NCI-H748 (cell line): ENCODE measurements at regions not wholly inside any gene's neighbourhood (a gene's known extent, or its start where the extent isn't known, plus 50 kb on each side); places are given as distances from the start of the nearest gene placed in this dataset.

Source experiments
- DNase-seq: peaks from one replicate; lab custom pipeline; 2025; ENCODE audit not compliant: unreplicated experiment; lab: John Stamatoyannopoulos, UW

DNA sequence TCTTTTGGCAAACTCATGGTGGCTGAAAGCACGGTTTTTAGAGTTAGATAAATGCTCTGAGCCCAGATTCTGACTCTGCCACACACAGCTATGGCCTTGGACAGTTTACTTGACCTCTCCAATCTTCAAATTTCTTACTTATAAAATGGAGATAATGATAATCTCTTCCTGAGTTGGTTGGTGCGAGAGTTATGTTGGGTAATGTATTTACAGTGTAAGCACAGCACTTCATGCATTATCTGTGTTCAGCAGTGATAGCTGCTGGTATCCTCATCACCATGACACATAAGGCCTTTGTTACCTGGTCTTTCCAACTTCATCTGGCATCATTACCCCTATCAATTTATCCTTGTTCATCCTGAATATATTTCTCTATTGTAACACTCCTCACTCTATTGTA lies 178.8 kb upstream of the ELL2 start:
- DNase-seq = no peak

GRCh38 chr5:96140084-96140483 lies 178.4 kb upstream of the ELL2 start:
- no peak for DNase-seq

DNA sequence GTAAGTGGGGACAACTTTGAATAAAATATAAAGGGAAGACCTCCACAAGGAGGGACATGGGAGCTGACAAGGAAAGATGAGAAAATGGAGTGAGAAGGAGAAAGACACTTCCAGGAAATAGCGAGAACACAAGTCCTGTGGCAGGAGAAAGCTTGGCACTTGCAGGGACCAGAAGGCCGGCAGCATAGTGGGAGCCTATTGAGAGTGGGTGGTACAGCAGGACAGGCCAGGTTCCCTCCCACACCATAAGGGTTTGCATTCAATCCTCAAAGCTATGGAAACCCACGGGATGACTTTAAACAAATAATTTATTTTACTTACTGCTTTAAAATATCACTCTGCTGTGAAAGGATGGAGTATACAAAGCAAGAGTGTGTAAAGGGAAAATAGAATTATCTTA lies 173.2 kb upstream of the ELL2 start:
- DNase-seq = no peak

DNA sequence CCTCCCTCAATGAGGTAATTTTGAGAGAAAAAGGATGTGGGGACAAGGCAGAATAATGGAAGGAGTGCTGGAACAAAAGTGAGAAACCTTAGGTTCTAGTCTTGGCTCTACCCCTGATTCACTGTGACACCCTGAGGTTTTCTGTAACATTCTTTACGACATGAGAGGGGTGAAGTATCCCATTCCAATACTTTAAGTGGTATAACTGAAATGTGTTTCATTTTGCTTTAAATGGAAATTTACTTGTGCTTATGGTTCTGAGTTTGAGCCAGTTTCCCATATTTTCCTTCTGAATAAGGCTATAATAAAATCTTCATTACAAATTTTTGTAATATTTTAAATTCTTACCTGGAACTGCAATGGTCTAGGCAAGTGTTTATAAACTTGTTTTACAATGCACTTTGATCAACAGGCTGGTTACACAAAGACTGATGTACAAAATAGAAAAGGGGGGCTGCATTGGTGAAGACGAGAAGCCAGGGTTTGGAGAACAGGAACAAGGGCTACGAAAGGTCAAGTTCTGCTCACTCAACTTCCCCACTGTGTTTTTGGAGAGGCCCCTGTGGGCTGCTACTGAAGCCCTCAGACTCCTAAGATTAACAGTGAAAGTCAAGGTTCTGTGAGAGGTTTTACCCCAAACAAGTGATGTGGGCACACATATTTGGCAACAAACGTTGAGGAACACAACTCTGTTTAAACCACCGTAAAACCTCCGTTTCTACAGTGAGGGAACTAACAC lies 171.9 kb upstream of the ELL2 start:
- no peak for DNase-seq

- DNase-seq = no peak
Observed at GRCh38 chr5:96129276-96129675, 167.6 kb upstream of the ELL2 start.

DNA sequence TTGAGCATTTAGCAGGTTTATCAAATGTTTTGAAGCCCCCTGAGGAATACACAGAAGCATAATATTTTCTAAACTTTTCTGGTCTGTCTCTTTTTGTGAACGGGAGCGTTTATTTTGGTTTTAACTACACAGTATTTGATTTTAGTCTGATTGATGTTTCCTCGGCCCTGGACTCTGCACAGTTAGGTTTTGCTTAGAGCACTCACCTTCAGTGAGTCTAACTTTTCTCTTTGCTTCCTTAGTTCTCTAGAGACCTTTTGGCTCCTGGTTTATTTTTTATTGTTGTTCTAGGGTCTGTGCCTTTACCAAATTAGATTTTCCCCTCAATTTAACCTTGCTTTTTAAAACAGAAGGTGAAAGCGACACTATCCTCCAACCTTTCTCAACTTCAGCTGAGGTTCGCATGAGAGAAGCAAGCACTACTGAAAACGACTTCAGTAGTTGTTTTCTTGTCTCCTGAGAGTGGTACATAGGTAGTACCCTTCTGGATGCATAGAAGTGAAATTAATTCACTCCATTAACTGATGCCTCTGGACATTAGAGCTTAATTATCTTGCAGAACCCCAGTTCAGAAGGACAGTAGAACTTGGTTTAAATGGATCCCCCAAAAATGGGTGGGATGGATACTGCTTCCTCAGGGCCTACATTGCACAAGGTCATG lies 166.7 kb upstream of the ELL2 start:
- DNase-seq = no peak

DNA sequence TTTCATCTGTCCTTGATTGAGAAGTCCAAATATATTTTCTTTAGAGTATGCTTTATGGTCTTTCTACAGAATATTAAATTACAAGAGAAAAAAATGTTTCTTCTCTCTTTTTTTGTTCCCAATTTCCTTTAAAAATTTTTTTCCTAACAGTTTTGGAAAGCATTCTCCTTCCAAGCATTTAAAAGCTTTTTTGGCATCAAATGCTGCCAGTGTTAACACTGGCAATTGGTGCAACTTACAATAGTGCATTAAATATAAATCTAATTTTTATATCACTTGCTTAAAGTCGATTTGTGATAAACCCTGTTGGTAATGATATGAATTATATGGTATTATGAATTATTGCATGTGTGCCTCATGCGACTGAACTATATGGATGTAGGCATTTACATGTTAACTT lies 165.9 kb upstream of the ELL2 start:
- no peak for DNase-seq

DNA sequence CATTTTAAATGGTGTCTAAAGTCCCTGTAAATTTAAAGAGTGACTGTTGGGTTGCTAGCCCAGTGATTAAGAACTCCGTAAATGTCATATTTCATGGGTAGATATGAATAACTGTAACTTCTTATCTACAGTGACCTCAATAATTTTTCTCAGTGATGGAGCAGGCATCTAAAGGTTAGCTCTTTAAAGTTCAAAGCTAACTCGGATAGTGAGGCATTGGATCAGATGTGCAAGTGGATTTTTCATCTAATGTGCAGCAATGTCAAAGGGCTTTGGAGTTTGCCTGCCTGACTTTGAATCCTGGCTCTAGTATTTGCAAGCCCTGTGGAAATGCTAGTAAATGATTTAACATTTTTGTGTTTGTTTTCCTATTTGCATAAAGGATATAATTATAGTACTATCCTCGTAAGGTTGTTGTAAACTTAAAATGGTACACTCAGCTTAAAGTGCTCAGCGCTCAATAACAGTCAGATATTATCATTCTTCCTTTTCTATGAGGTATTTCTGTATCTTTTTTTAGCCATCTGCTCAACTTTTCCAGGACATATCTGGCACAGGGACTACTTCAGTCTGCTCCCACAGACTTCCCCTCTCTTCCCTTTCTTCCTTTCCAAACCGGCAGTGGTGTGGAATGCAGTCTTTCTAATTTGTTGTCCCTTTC lies 163.7 kb upstream of the ELL2 start:
- no peak for DNase-seq

DNA sequence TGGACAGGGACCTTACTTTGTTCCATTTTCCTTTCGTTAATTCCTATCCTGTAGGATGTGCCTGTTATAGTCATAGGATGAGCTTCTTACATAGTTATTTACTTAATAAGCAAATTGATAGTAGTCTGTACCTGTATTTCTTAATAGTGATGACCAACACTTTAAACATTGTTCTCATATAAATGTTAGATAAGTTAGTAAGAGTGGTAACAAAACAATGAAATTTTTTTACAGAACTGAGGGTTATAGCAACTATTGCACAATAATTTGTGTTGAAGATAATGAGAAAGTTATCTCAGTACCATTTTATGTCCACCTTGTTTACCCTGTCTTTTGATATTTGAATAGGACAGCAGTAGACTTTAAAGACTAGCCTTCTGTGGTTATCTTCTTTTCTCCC lies 162.9 kb upstream of the ELL2 start:
- no peak for DNase-seq

DNA sequence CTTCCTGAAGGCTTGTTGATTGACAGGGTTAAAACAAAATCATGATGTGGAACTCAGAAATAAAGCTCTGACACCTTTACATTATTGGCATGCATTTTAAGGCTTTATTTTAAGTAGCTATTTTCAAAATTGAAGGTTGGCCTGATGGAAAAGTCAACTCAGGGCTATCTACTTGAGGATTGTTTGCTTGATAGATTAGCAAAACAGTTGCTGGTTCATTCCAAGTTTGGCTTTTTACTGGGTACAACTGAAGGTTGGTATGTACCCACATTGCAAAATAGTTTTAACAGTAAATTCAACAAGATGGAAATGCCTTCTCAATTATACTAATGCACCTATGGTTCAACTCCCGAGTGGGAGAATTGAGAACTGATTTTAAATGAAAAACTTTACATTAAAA lies 161.8 kb upstream of the ELL2 start:
- no peak for DNase-seq

DNA sequence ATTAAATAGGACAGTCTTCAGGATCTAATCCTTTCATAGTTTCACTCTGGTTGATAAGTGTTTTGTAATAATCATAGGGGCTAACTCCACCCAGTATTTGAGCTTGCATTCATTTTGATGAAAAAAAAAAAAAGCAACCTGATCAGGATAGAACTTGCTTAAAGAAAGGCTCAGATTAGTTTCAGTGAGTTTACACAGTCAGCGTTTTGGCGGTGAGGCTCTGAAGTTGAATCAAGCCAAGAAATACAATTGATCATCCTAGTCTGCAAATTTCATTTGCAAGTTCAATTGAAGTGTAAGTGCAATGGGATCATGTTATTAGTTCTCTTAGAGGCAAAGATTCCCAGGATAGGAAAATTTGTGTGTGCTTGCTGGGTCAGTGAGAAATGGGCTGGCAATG lies 159.7 kb upstream of the ELL2 start:
- no peak for DNase-seq

GRCh38 chr5:96120120-96120519 lies 158.5 kb upstream of the ELL2 start:
- DNase-seq = no peak

DNA sequence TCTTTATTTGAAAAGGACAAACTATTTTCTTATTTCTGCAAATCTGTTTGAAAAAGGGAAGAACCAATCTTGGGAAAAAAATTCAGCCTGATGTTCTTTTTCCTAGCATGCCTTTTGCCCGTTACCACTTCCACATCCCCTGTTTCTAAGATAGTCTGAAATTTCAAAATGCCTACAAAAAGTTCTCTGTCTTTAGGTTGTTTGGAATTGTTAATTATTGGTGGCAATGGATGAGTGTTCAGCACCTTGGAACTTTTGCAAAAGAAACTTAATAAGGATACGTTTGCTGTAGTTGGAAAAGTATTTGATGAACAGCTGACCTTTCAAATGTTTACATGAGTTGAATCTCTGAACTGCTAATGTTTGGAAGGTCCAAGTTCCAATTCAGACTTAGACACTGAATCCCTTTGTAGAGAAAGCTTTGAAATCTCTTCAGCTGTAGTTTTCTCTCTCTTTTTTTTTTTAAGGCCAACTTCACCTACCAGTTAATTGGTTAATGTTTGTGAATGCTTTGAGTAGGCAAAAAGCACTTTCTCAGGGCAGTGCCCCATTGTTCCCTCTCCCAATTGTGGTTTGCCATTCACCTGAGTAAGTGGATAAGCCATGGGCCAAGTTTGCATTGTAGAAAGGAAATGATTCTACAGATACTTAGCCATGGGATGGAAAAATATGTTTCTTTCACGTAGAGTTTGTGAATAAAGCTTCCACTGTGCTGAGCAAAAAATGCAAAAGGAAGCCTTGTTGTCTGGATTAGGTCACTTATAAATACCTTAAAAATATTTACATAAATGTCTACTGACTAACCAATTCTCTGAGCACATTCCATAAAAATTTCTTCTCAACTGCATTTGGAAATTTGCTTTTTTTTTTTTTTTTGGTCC lies 156.4 kb upstream of the ELL2 start:
- DNase-seq = no peak

DNA sequence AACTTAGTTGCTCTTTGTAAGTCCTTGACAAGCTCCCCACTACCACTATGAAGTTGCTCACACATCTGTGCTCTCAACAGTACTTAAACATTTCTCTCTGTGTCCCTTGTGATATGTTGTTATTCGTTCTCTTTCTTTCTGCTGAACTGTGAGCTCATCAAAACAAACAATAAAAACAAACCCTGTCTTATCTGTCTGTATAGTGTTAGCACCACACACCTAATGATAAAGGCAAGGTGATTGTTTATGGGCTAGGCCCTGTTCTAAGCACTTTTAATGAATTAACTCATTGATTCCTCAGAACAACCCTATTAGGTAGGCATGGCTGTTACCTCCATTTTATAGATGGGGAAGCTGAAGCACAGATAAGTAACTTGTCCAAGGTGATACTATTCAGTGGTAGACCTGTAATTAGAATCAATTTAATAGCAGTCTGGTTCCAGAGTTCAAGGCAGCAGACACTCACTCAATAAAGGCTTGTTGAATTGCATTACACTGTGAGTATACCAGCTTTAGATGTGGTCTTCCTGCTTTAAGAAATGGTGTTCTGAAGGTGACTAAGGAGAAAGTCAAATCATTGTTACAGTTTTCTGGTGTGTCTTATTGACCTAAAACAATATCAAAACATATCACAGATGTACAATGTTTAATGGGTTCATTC lies 153.6 kb upstream of the ELL2 start:
- DNase-seq = no peak

DNA sequence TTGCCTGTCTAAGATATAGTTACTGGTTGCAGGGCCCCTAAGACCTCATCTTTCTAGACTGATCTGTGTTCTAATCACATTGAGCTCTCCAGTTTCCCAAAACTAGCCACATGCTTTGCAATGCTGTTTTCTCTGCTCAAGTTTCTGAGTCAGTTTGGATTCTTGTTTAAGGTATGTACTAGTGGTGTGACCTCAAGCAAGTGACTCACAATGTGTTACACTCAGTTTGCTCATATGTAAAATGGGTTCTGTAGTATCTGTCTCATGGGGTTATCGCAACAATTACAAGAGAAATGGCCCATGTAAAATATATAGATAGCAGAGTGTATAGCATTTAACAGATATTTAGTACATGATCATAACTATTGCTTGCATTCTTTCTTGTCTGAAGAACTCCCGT lies 153.1 kb upstream of the ELL2 start:
- no peak for DNase-seq

DNA sequence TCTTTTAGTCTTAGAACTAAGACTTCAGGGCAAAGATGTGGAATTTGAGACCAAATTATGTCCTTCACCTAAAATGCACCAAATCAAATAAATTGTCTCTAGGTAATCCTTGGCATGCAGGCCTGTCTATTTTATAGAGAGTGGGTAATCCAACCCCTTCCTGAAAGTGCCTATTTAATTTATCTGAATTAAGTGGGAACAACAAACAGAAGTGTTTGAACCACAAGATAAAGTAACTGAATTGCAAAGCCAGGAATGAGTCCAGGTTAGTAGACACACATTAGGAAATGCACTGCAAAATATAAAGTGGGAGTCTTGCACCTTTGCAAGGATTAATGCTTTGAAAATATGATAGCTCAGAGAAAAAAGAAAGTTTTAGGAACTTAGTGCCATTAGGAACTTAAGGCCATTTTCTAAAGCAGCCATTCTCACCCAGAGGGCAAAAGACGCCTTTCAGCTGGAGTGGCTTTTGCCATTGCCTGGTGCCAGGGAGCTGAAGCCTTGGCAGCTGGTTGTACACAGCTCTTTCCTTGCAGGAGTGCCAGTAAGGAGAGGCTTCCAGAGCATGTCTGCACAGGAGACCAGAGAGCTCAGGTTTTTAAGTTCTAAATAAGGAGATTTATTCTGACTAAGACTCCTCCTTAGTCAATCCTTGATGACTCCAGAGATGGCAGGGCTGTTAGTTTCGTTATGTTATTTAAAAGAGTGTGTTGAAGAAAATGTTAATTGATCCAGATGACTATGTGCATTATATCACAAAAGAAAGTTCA lies 151.7 kb upstream of the ELL2 start:
- no peak for DNase-seq

DNA sequence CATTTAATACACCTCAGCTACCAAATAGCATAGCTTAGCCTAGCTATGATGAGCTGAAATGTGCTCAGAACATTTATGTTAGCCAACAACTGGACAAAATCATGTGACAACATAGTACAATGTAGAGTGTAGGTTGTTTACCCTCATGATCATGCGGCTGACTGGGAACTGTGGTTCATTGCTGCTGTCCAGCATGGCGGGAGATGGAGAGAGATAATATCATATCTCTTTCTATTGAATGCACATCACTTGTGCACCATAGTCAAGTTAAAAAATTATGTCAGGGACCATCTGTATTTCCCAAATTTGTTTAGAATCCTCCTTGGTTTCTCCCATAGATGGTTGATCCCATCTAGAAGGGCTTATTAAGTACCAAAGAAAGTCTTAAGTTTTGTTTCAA lies 151.1 kb upstream of the ELL2 start:
- no peak for DNase-seq

DNA sequence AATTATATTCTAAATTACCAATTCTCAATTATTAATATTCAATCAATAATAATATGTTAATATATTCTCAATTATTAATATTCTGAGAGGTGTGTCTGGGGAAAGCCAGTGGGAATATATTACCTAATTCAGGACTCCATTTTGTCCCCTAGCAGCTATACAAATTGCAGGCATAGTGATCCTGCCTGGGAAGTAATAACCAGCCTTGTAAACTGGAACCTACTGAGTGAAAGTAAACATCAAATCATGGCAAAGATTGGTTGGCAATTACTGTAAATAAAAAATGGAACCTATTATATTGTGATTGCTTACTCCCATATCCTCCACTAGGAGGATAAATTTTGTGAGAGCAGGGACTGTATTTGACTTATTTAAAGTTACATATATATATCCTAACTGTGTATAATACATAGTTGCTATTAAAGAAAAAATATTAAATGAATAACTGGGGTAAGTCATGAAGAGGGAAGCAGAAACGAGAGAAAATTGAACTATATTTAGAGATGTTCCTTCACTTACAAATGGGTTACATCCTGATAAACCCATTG lies 150.5 kb upstream of the ELL2 start:
- DNase-seq = no peak

- DNase-seq = no peak
Observed at GRCh38 chr5:96111080-96111756, 149.6 kb upstream of the ELL2 start.
